GM12865 (cell line): ENCODE measurements at regions not wholly inside any gene's neighbourhood (a gene's known extent, or its start where the extent isn't known, plus 50 kb on each side); places are given as distances from the start of the nearest gene placed in this dataset.

Source experiments
- DNase-seq: peaks from one replicate; pipeline ENCODE4 v3.0.0; 2010; ENCODE audit warnings: low read depth
- H3K4me3 ChIP-seq: 2 replicates; pipeline ENCODE4 v1.5.1; 2011; ENCODE audit warnings: mild to moderate bottlenecking, low read depth, low read length, control low read depth
- CTCF ChIP-seq: IDR thresholded peaks from 2 replicates; pipeline ENCODE4 v1.5.1; 2011; ENCODE audit warnings: low read length, control low read depth, low read depth, inconsistent platforms; ENCODE audit not compliant: insufficient read depth; ENCODE audit errors: missing control alignments

GRCh38 chr16:35744084-35744483 is 2284.7 kb downstream of the TP53TG3F start:
- TF ChIP-seq CTCF: no peak
- DNase-seq: no peak
- no peak overlapping the region for H3K4me3 ChIP-seq

GRCh38 chr16:35744726-35745125 is 2285.3 kb downstream of the TP53TG3F start:
- TF ChIP-seq CTCF: no peak
- DNase-seq: no peak

GRCh38 chr16:35745191-35745590 is 2285.8 kb downstream of the TP53TG3F start:
- TF ChIP-seq CTCF: no peak
- DNase-seq: no peak
- H3K4me3 ChIP-seq: no peak overlapping the region

More at GRCh38 chr16:35744726-35745125, 2285.3 kb downstream of the TP53TG3F start:
- no peak overlapping the region for H3K4me3 ChIP-seq

- TF ChIP-seq CTCF: no peak
- no peak for DNase-seq
- no peak overlapping the region for H3K4me3 ChIP-seq
These were observed 2286.4 kb downstream of the TP53TG3F start for GRCh38 chr16:35745821-35746248.

- DNase-seq: no peak
- H3K4me3 ChIP-seq: no peak overlapping the region
- TF ChIP-seq CTCF: no peak
These were observed 2287.0 kb downstream of the TP53TG3F start for GRCh38 chr16:35746281-35746962.

GRCh38 chr16:35746963-35747657 is 2287.7 kb downstream of the TP53TG3F start:
- DNase-seq: no peak

More at GRCh38 chr16:35746963-35747657, 2287.7 kb downstream of the TP53TG3F start:
- no peak overlapping the region for H3K4me3 ChIP-seq
- no peak for TF ChIP-seq CTCF
